GM21390 (cell line): ENCODE measurements at regions not wholly inside any gene's neighbourhood (a gene's known extent, or its start where the extent isn't known, plus 50 kb on each side); places are given as distances from the start of the nearest gene placed in this dataset.
"Not testable (repeated sequence)": the region's sequence is repeated elsewhere in the genome, so short reads cannot be mapped to it uniquely, and the experiment has no call there.

Experiments used
- ATAC-seq: cut with Tn5 transposase; IDR thresholded peaks from one replicate; pipeline ENCODE4 v1.9.1; 2021; ENCODE audit not compliant: unreplicated experiment

DNA sequence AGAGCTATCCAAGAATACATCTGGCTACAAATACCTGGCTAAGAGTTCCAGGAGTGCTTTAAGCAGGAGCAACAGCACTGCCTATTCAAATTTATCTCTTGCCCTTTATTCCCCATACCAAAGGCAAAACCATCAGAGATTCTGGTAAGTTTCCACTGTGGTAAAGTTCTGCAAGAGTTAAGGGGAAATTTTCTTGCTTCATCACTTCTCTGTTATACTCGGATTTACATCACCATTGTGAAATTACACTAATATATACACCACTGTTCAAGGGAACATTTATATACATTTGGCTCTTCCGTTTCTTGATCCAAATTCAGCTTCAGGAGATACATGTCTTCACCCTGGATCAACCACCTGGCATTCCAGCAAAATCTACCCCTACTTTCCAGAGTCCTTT is 70.8 kb upstream of the PTPN13 start:
- no peak for ATAC-seq

GRCh38 chr4:86527713-86528112 is 66.4 kb upstream of the PTPN13 start:
- not testable (repeated sequence) for ATAC-seq

- no peak for ATAC-seq
Measured at GRCh38 chr4:86529436-86529835, 64.7 kb upstream of the PTPN13 start.

DNA sequence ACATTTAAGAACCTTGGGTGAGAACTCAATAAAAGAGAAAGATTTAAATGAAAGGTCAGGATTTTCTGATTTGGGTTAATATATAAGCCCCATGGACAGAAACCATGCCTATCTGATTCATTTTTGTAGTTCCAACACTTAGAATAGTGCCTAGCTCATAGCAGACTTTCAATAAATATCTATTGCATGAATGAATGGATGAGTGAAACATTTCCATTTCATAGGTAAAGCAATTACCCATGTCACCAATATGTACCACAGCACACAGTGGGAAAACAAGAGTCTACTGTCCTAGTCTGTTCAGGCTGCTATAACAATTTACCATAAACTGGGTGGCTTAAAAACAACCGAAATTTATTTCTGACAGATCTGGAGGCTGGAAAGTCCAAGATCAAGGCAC is 63.9 kb upstream of the PTPN13 start:
- peak; percentile 59 for ATAC-seq

GRCh38 chr4:86531440-86531839 is 62.7 kb upstream of the PTPN13 start:
- ATAC-seq: no peak

GRCh38 chr4:86532851-86533250 is 61.3 kb upstream of the PTPN13 start:
- ATAC-seq: no peak

DNA sequence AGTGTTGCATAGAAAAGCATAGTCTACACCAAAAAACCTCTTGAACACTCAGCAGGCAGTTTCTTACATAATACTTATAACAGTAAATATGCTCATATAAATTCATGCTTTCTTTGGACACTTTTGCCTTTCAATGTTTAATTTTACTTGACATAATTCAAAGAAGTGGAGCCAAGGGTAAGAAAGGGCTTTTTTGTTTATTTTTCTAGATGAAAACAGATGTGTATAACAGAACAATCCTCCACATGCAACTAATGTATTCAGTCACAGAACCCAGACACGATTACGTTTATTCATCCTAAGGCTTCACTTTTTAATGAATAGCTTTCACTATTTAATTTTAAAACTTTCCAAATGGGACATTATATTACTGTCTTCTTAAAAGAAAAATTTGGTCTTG is 58.0 kb upstream of the PTPN13 start:
- ATAC-seq: no peak

DNA sequence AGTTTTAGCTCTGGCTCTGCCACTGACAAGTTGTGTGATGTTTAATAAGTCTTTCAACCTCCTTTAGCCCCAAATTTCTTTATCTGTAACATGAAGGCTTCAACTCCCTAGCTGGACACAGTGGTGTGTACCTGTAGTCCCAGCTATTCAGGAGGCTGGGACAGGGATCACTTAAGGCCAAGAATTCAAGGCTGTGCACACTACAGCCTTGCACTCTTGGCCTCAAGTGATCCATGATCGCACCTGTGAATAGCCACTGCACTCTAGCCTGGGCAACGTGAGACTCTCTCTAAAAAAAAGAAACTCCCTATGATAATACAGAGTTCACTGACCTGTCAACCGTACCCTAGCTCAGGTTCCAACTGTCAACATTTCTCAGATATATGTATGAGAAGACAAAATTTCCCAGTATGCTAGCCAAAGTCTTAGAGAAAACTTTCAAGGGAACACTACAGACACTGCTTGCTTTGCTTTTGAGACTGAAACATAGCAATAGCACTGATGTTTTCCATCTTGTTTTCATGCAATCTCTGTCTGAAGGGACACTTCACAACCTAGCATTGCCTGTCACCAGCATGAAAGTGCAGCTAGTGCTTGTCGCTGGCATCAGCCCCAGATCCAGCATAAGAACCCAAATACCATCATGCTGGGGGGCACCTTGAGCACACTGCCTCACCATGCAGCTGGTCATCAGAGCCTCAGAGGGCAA is 51.6 kb upstream of the PTPN13 start:
- no peak for ATAC-seq

DNA sequence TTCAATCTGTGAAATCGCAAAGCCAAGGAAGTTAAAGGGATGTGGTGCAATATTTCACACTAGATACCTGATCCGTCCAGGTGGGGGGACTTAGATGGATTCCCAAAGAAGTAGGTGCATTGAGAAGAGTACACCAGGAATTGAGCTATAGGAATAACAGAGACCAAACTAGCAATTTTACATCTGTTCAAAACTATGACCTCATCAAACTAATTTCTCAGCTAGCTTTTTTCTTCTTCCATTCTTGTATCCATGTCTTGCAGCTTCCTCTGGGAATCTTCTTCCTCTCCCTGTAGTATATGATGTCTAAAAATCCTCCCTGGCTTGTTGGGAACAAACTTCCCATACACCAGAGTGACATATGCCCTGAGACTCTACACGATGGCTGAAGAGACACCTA is 51.0 kb upstream of the PTPN13 start:
- no peak for ATAC-seq

DNA sequence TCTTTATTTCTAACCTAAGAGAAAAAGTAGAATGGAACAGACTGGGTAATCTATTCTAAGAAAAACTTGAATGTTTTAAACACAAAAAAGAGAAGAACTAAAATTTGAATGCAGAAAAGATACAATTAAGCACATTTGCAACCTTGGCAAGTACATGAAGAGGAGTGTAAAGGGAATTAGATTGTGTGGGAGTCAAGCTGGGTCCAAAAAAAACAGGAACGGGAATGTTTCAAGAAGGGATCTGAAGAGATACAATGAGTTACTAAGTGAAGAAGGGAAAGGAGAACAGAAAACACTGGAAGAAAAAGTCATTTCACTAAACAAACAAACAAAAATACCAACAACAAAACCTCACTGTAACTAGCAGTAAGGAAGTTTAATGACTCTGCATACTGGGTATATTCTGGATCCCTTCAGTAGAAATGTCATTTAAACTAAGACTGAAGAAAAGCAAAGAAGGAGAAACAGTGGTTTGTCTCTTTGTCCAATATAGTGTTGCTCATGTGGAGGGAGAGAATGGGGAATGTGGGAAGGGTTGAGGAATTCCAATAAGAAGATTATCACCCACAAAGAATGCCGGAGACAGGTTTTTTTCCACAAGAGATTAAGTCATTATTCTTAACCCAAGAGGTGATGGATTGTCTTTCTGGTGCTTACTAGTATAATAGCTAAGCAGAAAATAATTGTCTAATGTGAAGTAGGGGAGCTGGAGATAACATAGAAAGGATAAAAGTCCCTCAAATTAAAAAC is 50.4 kb upstream of the PTPN13 start:
- ATAC-seq: no peak

- peak; percentile 92 for ATAC-seq
Measured at GRCh38 chr4:86544310-86544966, 49.7 kb upstream of the PTPN13 start.
